B cell (primary cell): ENCODE measurements at regions not wholly inside any gene's neighbourhood (a gene's known extent, or its start where the extent isn't known, plus 50 kb on each side); places are given as distances from the start of the nearest gene placed in this dataset.

ENCODE experiments used
- CTCF ChIP-seq: fragments of 200-600 bp; IDR thresholded peaks from one replicate; pipeline ENCODE4 v1.8.0; 2022; ENCODE audit warnings: antibody characterized with exemption, mild to moderate bottlenecking
- EZH2 ChIP-seq: IDR thresholded peaks from 2 replicates; pipeline ENCODE4 v1.6.1; 2012; ENCODE audit warnings: borderline replicate concordance, low read depth, mild to moderate bottlenecking, moderate library complexity, low read length; ENCODE audit not compliant: insufficient read depth, poor library complexity, severe bottlenecking

- no peak for TF ChIP-seq CTCF
- no peak for TF ChIP-seq EZH2
These were observed 381.2 kb upstream of the FAR2 start for GRCh38 chr12:28767836-28768348.
